CD4-positive, alpha-beta T cell (primary cell): ENCODE measurements at regions not wholly inside any gene's neighbourhood (a gene's known extent, or its start where the extent isn't known, plus 50 kb on each side); places are given as distances from the start of the nearest gene placed in this dataset.

Experiments used
- ATAC-seq: fragments of 200-7000 bp; cut with Tn5 transposase; one replicate; pipeline ENCODE4 v1.10.0; 2022; ENCODE audit warnings: mild to moderate bottlenecking; ENCODE audit not compliant: poor library complexity
- CTCF ChIA-PET: fragments of 350-600 bp; sonication (Branson Sonifier 250); formaldehyde crosslinking; loops from one replicate; lab custom pipeline; 2021; ENCODE audit warnings: antibody characterized with exemption, inconsistent platforms; lab: Charles Lee
- POLR2A ChIA-PET: fragments of 350-600 bp; sonication (Branson Sonifier 250); formaldehyde crosslinking; loops from one replicate; lab custom pipeline; 2021; ENCODE audit warnings: antibody characterized with exemption, inconsistent platforms; lab: Charles Lee
- DNase-seq, 14 experiments: peaks; one replicate each; pipeline ENCODE4 v3.0.0-alpha.2; 2013 to 2020; ENCODE audit warnings: mixed read lengths in 2 of 14
- H3K27ac ChIP-seq, 2 donors: one replicate each; pipeline versions ENCODE4 v1.5.1 to v1.7.0; 2013; ENCODE audit warnings: low read length in 2 of 2, low read depth in 1 of 2, mild to moderate bottlenecking in 1 of 2
- H3K27me3 ChIP-seq, 2 experiments: 1 replicate in 1 of 2; 2 replicates in 1 of 2; pipeline versions ENCODE4 v1.6.1 to v1.7.0; 2013; ENCODE audit warnings: low read length in 2 of 2, control low read depth in 1 of 2, mild to moderate bottlenecking in 1 of 2, moderate library complexity in 1 of 2; ENCODE audit not compliant: insufficient read depth in 2 of 2, control insufficient read depth in 1 of 2
- H3K36me3 ChIP-seq: one replicate; pipeline ENCODE4 v1.6.1; 2013; ENCODE audit warnings: low read length, control low read depth; ENCODE audit not compliant: insufficient read depth
- H3K4me1 ChIP-seq: one replicate; pipeline ENCODE4 v1.6.1; 2013; ENCODE audit warnings: low read length, control low read depth; ENCODE audit not compliant: insufficient read depth
- H3K4me3 ChIP-seq: one replicate; pipeline ENCODE4 v1.5.1; 2013; ENCODE audit warnings: mild to moderate bottlenecking, low read length, moderate library complexity
- H3K9me3 ChIP-seq, 2 experiments: 1 replicate in 1 of 2; 2 replicates in 1 of 2; pipeline versions ENCODE4 v1.6.1 to v1.7.0; 2013; ENCODE audit warnings: low read length in 2 of 2, mild to moderate bottlenecking in 2 of 2, control low read depth in 1 of 2, moderate library complexity in 1 of 2; ENCODE audit not compliant: control insufficient read depth in 1 of 2, insufficient read depth in 1 of 2
- H3K27ac Mint-ChIP-seq: one replicate; pipeline ENCODE4 v1.8.0; 2020; ENCODE audit warnings: mixed read lengths
- H3K27me3 Mint-ChIP-seq: one replicate; pipeline ENCODE4 v1.8.0; 2021; ENCODE audit warnings: mixed read lengths
- H3K36me3 Mint-ChIP-seq: one replicate; pipeline ENCODE4 v1.8.0; 2021; ENCODE audit warnings: low read depth, mixed read lengths
- H3K4me1 Mint-ChIP-seq: one replicate; pipeline ENCODE4 v1.8.0; 2021; ENCODE audit warnings: low read depth, mixed read lengths
- H3K4me3 Mint-ChIP-seq: one replicate; pipeline ENCODE4 v1.8.0; 2020; ENCODE audit warnings: mild to moderate bottlenecking, mixed read lengths
- H3K9me3 Mint-ChIP-seq: one replicate; pipeline ENCODE4 v1.8.0; 2020; ENCODE audit warnings: mixed read lengths
- CTCF ChIP-seq: fragments of 200-600 bp; IDR thresholded peaks from one replicate; pipeline ENCODE4 v1.8.0; 2022; ENCODE audit warnings: antibody characterized with exemption, mild to moderate bottlenecking
- intact Hi-C, 2 experiments: fragments of 100-400 bp; cut with DNase I in 1 of 2; cut with micrococcal nuclease in 1 of 2; formaldehyde crosslinking; loops; one replicate each; pipeline versions ENCODE4 v1.15.1 to v1.9.0; 2023 to 2025; cut with DNase I, micrococcal nuclease

- ATAC-seq, result no peak
- ChIA-PET CTCF (no interaction called here), POLR2A (no interaction called here)
- Histone ChIP-seq H3K36me3 (no peaks in the 10 kb centered on the region), H3K4me3 (no peak overlapping the region), H3K27me3 (no peaks in the 10 kb centered on the region), H3K4me1 (no peaks in the 10 kb centered on the region), H3K9me3 (peaks cover 0 to 3% of the 10 kb centered on the region in 2 experiments), H3K27ac (no peak overlapping the region)
- H3K27me3 Mint-ChIP-seq, result no peaks in the 10 kb centered on the region
- no peaks in the 10 kb centered on the region for H3K4me1 Mint-ChIP-seq
- intact Hi-C loops, result no loop called here
- no peak overlapping the region for H3K4me3 Mint-ChIP-seq
- H3K9me3 Mint-ChIP-seq, result no peaks in the 10 kb centered on the region
- no peak overlapping the region for H3K27ac Mint-ChIP-seq
- TF ChIP-seq CTCF, result no peak
- no peak for DNase-seq
- no peaks in the 10 kb centered on the region for H3K36me3 Mint-ChIP-seq
Observed at GRCh38 chr13:94880463-94880862, 168.1 kb upstream of the SOX21 start.

GRCh38 chr13:94878602-94879165 lies 166.3 kb upstream of the SOX21 start:
- no peak overlapping the region for H3K4me3 Mint-ChIP-seq
- H3K27me3 Mint-ChIP-seq, result no peaks in the 10 kb centered on the region
- H3K27ac Mint-ChIP-seq, result no peak overlapping the region
- POLR2A ChIA-PET, result no interaction called here
- CTCF ChIA-PET, result no interaction called here
- H3K4me1 Mint-ChIP-seq, result no peaks in the 10 kb centered on the region
- ATAC-seq (no peak), DNase-seq (no peak)
- intact Hi-C loops, result no loop called here
- no peaks in the 10 kb centered on the region for H3K36me3 Mint-ChIP-seq
- Histone ChIP-seq H3K4me1 (no peaks in the 10 kb centered on the region), H3K27ac (no peak overlapping the region), H3K9me3 (peaks cover 0 to 3% of the 10 kb centered on the region in 2 experiments), H3K27me3 (no peaks in the 10 kb centered on the region), H3K4me3 (no peak overlapping the region), H3K36me3 (no peaks in the 10 kb centered on the region)
- H3K9me3 Mint-ChIP-seq, result no peaks in the 10 kb centered on the region
- no peak for TF ChIP-seq CTCF

GRCh38 chr13:94864474-94864873 lies 152.1 kb upstream of the SOX21 start:
- peaks cover 23% of the 10 kb centered on the region for H3K4me1 Mint-ChIP-seq
- no peak for TF ChIP-seq CTCF
- no peaks in the 10 kb centered on the region for H3K36me3 Mint-ChIP-seq
- ChIA-PET POLR2A (no interaction called here), CTCF (no interaction called here)
- H3K4me3 Mint-ChIP-seq, result no peak overlapping the region
- no peaks in the 10 kb centered on the region for H3K9me3 Mint-ChIP-seq
- intact Hi-C loops, result no loop called here
- ATAC-seq, result no peak
- no peaks in the 10 kb centered on the region for H3K27me3 ChIP-seq
- no peak overlapping the region for H3K27ac Mint-ChIP-seq
- H3K36me3 ChIP-seq, result no peaks in the 10 kb centered on the region
- H3K27ac ChIP-seq, result no peak overlapping the region
- H3K27me3 Mint-ChIP-seq, result peaks cover 10% of the 10 kb centered on the region
- DNase-seq, result no peak
- peaks cover 6% of the 10 kb centered on the region for H3K4me1 ChIP-seq
- no peak overlapping the region for H3K4me3 ChIP-seq
- no peaks in the 10 kb centered on the region for H3K9me3 ChIP-seq
